T-cell (primary cell): ENCODE measurements at regions not wholly inside any gene's neighbourhood (a gene's known extent, or its start where the extent isn't known, plus 50 kb on each side); places are given as distances from the start of the nearest gene placed in this dataset.

Experiments
- ATAC-seq, 4 experiments: fragments of 200-7000 bp in 3 of 4; fragments of 150-1000 bp in 1 of 4; cut with Tn5 transposase; replicated peaks in 1 of 4; 1 replicate in 3 of 4; 2 replicates in 1 of 4; pipeline ENCODE4 v1.10.0; 2021; ENCODE audit warnings: moderate library complexity in 3 of 4, mild to moderate bottlenecking in 2 of 4, moderate number of reproducible peaks in 1 of 4
- CTCF ChIA-PET, 2 donors: fragments of 300-600 bp; sonication (Branson Sonifier 250); formaldehyde crosslinking; loops; one replicate each; lab custom pipeline; 2022; ENCODE audit warnings: antibody characterized with exemption in 2 of 2; lab: Charles Lee
- POLR2A ChIA-PET, 2 donors: fragments of 300-600 bp; sonication (Branson Sonifier 250); formaldehyde crosslinking; loops; one replicate each; lab custom pipeline; 2022; ENCODE audit warnings: antibody characterized with exemption in 2 of 2; lab: Charles Lee
- DNase-seq, 35 experiments: peaks; one replicate each; pipeline versions ENCODE4 v3.0.0 to v3.0.0-alpha.2; 2013 to 2023
- H3K27ac ChIP-seq: one replicate; pipeline ENCODE4 v1.5.1; 2013; ENCODE audit warnings: low read length
- H3K27me3 ChIP-seq, 2 experiments: replicated peaks in 1 of 2; 1 replicate in 1 of 2; 2 replicates in 1 of 2; pipeline versions ENCODE4 v1.6.1 to v1.7.0; 2013; ENCODE audit warnings: low read length in 1 of 2, mixed read lengths in 1 of 2; ENCODE audit not compliant: control insufficient read depth in 2 of 2, insufficient read depth in 2 of 2; ENCODE audit errors: extremely low read depth in 1 of 2
- H3K36me3 ChIP-seq, 2 donors: 1 replicate in 1 of 2; 2 replicates in 1 of 2; pipeline versions ENCODE4 v1.6.1 to v1.7.0; 2013; ENCODE audit warnings: low read length in 1 of 2; ENCODE audit not compliant: control insufficient read depth in 2 of 2, insufficient read depth in 1 of 2; ENCODE audit errors: extremely low read depth in 1 of 2
- H3K4me1 ChIP-seq, 2 experiments: 1 replicate in 1 of 2; 2 replicates in 1 of 2; pipeline versions ENCODE4 v1.6.1 to v1.7.0; 2013; ENCODE audit warnings: low read length in 2 of 2, mixed read lengths in 1 of 2; ENCODE audit not compliant: insufficient read depth in 2 of 2, control insufficient read depth in 1 of 2; ENCODE audit errors: extremely low read depth in 1 of 2
- H3K4me3 ChIP-seq, 2 donors: 1 replicate in 1 of 2; 2 replicates in 1 of 2; pipeline versions ENCODE4 v1.5.1 to v1.7.0; 2013; ENCODE audit warnings: mild to moderate bottlenecking in 2 of 2, low read length in 1 of 2, moderate library complexity in 1 of 2; ENCODE audit not compliant: control insufficient read depth in 1 of 2; ENCODE audit errors: extremely low read depth in 1 of 2
- H3K9me3 ChIP-seq: 2 replicates; pipeline ENCODE4 v1.7.0; 2013
- H3K27ac Mint-ChIP-seq, 2 donors: one replicate each; pipeline ENCODE4 v1.8.0; 2020 to 2021; ENCODE audit warnings: mild to moderate bottlenecking in 2 of 2, mixed read lengths in 2 of 2
- H3K27me3 Mint-ChIP-seq, 2 donors: one replicate each; pipeline ENCODE4 v1.8.0; 2021 to 2022; ENCODE audit warnings: mixed read lengths in 2 of 2
- H3K36me3 Mint-ChIP-seq: one replicate; pipeline ENCODE4 v1.8.0; 2021; ENCODE audit warnings: mixed read lengths
- H3K4me1 Mint-ChIP-seq, 3 donors: one replicate each; pipeline ENCODE4 v1.8.0; 2020 to 2022; ENCODE audit warnings: mixed read lengths in 3 of 3, mild to moderate bottlenecking in 1 of 3
- H3K4me3 Mint-ChIP-seq, 3 donors: one replicate each; pipeline ENCODE4 v1.8.0; 2020 to 2022; ENCODE audit warnings: mild to moderate bottlenecking in 3 of 3, mixed read lengths in 3 of 3, moderate library complexity in 3 of 3
- H3K9me3 Mint-ChIP-seq, 3 donors: one replicate each; pipeline ENCODE4 v1.8.0; 2020 to 2022; ENCODE audit warnings: mixed read lengths in 3 of 3
- WGBS: methylation state at CpG from one replicate; pipeline ENCODE4 v1.1.5; 2013; ENCODE audit warnings: missing lambda C conversion rate; ENCODE audit not compliant: insufficient coverage; 5-methylcytosine and 5-hydroxymethylcytosine counted together

DNA sequence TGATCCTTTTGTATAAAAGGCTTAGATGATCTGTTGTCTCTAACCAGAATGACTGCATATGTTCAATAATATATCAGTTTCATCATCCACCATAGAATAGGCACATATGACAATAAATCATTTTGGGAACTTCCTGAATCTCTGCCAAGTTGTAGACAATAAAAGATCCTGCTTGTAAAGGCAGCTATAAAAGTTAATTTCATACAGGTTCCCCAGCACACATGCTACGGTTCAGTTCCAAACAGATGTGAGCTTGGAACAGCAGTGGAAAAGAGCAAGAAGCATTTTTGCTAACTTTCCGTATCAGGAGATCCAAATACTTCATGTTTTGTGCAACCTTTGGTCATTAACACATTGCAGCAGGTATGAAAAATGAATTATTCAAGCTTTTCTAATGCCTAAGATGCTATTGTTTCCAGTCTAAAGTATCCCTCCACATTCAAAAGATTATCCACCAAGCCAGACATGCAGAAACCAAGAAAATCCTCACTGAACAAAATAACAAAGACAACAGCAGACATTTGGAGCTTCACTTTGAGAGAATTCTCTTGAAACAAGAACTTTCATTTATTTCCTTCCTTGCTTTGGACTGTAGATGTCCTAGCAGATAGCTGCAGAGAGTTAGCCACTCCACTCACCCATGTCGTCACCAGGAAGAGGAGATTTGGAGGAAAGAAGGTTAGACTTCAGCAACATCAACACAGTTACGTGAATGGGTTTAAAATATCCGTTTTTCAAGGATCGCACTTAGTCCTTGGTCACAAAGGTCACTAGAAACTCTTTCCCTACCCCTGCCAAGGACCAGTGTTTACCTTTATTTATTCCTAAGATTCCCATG is 453.5 kb upstream of the JARID2 start:
- CTCF ChIA-PET: no interaction called here
- Mint-ChIP-seq H3K4me1 (no peaks in the 10 kb centered on the region), H3K27ac (no peak overlapping the region), H3K9me3 (no peaks in the 10 kb centered on the region), H3K4me3 (no peak overlapping the region), H3K36me3 (no peaks in the 10 kb centered on the region), H3K27me3 (no peaks in the 10 kb centered on the region)
- no peak for ATAC-seq
- peaks cover 0 to under 1% of the 10 kb centered on the region in 2 experiments for H3K4me1 ChIP-seq
- POLR2A ChIA-PET: no interaction called here
- H3K27ac ChIP-seq: no peak overlapping the region
- 88% methylated on average over 4 of the region's 6 CpGs for WGBS
- H3K9me3 ChIP-seq: no peaks in the 10 kb centered on the region
- no peaks in the 10 kb centered on the region for H3K36me3 ChIP-seq
- no peak overlapping the region for H3K4me3 ChIP-seq
- no peaks in the 10 kb centered on the region for H3K27me3 ChIP-seq
- DNase-seq: no peak

GRCh38 chr6:14795451-14795850 is 450.4 kb upstream of the JARID2 start:
- H3K4me3 Mint-ChIP-seq: no peak overlapping the region
- no peaks in the 10 kb centered on the region for H3K27me3 Mint-ChIP-seq

GRCh38 chr6:14796974-14797762 is 448.7 kb upstream of the JARID2 start:
- Mint-ChIP-seq H3K36me3 (no peaks in the 10 kb centered on the region), H3K4me1 (peaks cover 0 to 3% (median 2%) of the 10 kb centered on the region in 3 donors), H3K4me3 (no peak overlapping the region), H3K27me3 (peaks cover 0 to 6% of the 10 kb centered on the region in 2 donors), H3K27ac (no peak overlapping the region), H3K9me3 (no peaks in the 10 kb centered on the region)
- 88% methylated on average over 2 of the region's 2 CpGs for WGBS
- Histone ChIP-seq H3K4me1 (no peaks in the 10 kb centered on the region), H3K9me3 (no peaks in the 10 kb centered on the region), H3K27ac (no peak overlapping the region), H3K27me3 (no peaks in the 10 kb centered on the region), H3K4me3 (no peak overlapping the region), H3K36me3 (no peaks in the 10 kb centered on the region)
- ChIA-PET CTCF (interaction anchor here in 1 of 2 donors (0.7 kb wide), 1 partner anchor 591 kb away, joined by 3 read pairs; no protein-coding TSS in a partner anchor), POLR2A (no interaction called here)
- ATAC-seq (no peak), DNase-seq (no peak)

More at GRCh38 chr6:14795451-14795850, 450.4 kb upstream of the JARID2 start:
- H3K27ac ChIP-seq: no peak overlapping the region
- 74% methylated on average over 5 of the region's 7 CpGs for WGBS
- DNase-seq: no peak
- POLR2A ChIA-PET: interaction anchor here in 1 of 2 donors (0.6 kb wide), 1 partner anchor 332 kb away, joined by 6 read pairs; no protein-coding TSS in a partner anchor
- H3K9me3 ChIP-seq: no peaks in the 10 kb centered on the region
- H3K4me1 Mint-ChIP-seq: peaks cover 0 to 3% (median 2%) of the 10 kb centered on the region in 3 donors
- no peak for ATAC-seq
- no peaks in the 10 kb centered on the region for H3K4me1 ChIP-seq
- H3K36me3 Mint-ChIP-seq: no peaks in the 10 kb centered on the region
- H3K27ac Mint-ChIP-seq: no peak overlapping the region
- no peaks in the 10 kb centered on the region for H3K27me3 ChIP-seq
- CTCF ChIA-PET: no interaction called here
- no peaks in the 10 kb centered on the region for H3K9me3 Mint-ChIP-seq
- no peak overlapping the region for H3K4me3 ChIP-seq
- no peaks in the 10 kb centered on the region for H3K36me3 ChIP-seq

GRCh38 chr6:14797875-14798593 is 447.8 kb upstream of the JARID2 start:
- no peaks in the 10 kb centered on the region for H3K9me3 Mint-ChIP-seq
- peaks cover 0 to 3% (median 2%) of the 10 kb centered on the region in 3 donors for H3K4me1 Mint-ChIP-seq
- no peak overlapping the region for H3K27ac Mint-ChIP-seq
- DNase-seq: no peak
- no peak for ATAC-seq
- no peak overlapping the region for H3K4me3 ChIP-seq
- peaks cover 0 to 6% of the 10 kb centered on the region in 2 donors for H3K27me3 Mint-ChIP-seq
- no peak overlapping the region for H3K27ac ChIP-seq
- no peaks in the 10 kb centered on the region for H3K36me3 Mint-ChIP-seq
- H3K4me3 Mint-ChIP-seq: no peak overlapping the region
- H3K27me3 ChIP-seq: peaks cover 0 to 3% of the 10 kb centered on the region in 2 experiments
- no peaks in the 10 kb centered on the region for H3K36me3 ChIP-seq
- no peaks in the 10 kb centered on the region for H3K4me1 ChIP-seq
- no peaks in the 10 kb centered on the region for H3K9me3 ChIP-seq
- ChIA-PET CTCF (no interaction called here), POLR2A (no interaction called here)

- Histone ChIP-seq H3K36me3 (no peaks in the 10 kb centered on the region), H3K9me3 (no peaks in the 10 kb centered on the region), H3K27ac (no peak overlapping the region), H3K27me3 (peaks cover 0 to 5% of the 10 kb centered on the region in 2 experiments), H3K4me1 (no peaks in the 10 kb centered on the region), H3K4me3 (no peak overlapping the region)
- ChIA-PET POLR2A (no interaction called here), CTCF (no interaction called here)
- no peak overlapping the region for H3K4me3 Mint-ChIP-seq
- no peaks in the 10 kb centered on the region for H3K9me3 Mint-ChIP-seq
- H3K27ac Mint-ChIP-seq: no peak overlapping the region
- DNase-seq: no peak
- no peak for ATAC-seq
- peaks cover 0 to 6% of the 10 kb centered on the region in 2 donors for H3K27me3 Mint-ChIP-seq
- no peaks in the 10 kb centered on the region for H3K36me3 Mint-ChIP-seq
- 92% methylated on average over 2 of the region's 4 CpGs for WGBS
- peaks cover 0 to 3% (median 2%) of the 10 kb centered on the region in 3 donors for H3K4me1 Mint-ChIP-seq
These were observed 447.3 kb upstream of the JARID2 start for GRCh38 chr6:14798594-14798982.

DNA sequence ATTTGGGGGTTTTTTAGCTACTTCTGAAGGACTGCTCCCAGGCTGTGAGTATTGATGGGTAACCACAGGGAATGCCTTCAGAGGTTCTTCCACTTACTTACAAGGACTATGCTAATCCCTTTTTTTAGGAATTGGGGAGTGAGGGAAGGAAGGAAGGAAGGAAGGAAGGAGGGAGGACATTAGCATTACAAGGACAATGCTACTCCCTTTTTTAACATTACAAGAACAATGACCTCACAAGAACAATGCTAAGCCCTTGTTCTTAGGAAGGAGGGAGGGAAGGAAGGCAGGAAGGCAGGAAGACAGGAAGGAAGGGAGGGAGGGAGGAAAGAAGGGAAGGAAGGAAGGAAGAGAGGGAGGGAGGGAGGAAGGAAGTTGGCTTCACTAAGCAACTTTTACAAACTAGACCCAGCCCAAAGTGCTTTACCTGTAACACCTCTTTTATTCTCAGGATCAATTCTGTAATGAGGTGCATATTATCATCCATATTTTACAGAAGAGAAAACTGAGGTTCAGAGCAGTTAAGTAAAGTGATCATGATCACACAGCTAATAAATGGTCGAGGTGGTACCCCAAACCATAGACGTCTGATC is 446.8 kb upstream of the JARID2 start:
- POLR2A ChIA-PET: no interaction called here
- Mint-ChIP-seq H3K27ac (no peak overlapping the region), H3K27me3 (peaks cover 2 to 6% of the 10 kb centered on the region in 2 donors), H3K36me3 (no peaks in the 10 kb centered on the region), H3K9me3 (no peaks in the 10 kb centered on the region), H3K4me3 (no peak overlapping the region), H3K4me1 (peaks cover 0 to 3% (median 2%) of the 10 kb centered on the region in 3 donors)
- Histone ChIP-seq H3K27me3 (peaks cover 0 to 9% of the 10 kb centered on the region in 2 experiments), H3K27ac (no peak overlapping the region), H3K36me3 (no peaks in the 10 kb centered on the region), H3K4me1 (no peaks in the 10 kb centered on the region), H3K4me3 (no peak overlapping the region), H3K9me3 (no peaks in the 10 kb centered on the region)
- ATAC-seq: no peak
- no CpG with 5 or more reads among the region's 2 CpGs for WGBS
- DNase-seq: no peak
- CTCF ChIA-PET: interaction anchor here in 1 of 2 donors (0.9 kb wide), 1 partner anchor 9 kb away, joined by 3 read pairs; no protein-coding TSS in a partner anchor
